HUES6 (cell line): ENCODE measurements at regions not wholly inside any gene's neighbourhood (a gene's known extent, or its start where the extent isn't known, plus 50 kb on each side); places are given as distances from the start of the nearest gene placed in this dataset.

Source experiments
- H3K27ac ChIP-seq: 2 replicates; pipeline ENCODE4 v1.7.0; 2013; ENCODE audit warnings: low read depth, mild to moderate bottlenecking, low read length, inconsistent platforms
- H3K27me3 ChIP-seq: 2 replicates; pipeline ENCODE4 v1.6.1; 2013; ENCODE audit warnings: low read length; ENCODE audit not compliant: control insufficient read depth, insufficient read depth
- H3K36me3 ChIP-seq: 2 replicates; pipeline ENCODE4 v1.6.1; 2013; ENCODE audit warnings: low read length; ENCODE audit not compliant: control insufficient read depth, insufficient read depth
- H3K4me1 ChIP-seq: 2 replicates; pipeline ENCODE4 v1.6.1; 2013; ENCODE audit warnings: low read length; ENCODE audit not compliant: control insufficient read depth, insufficient read depth
- H3K4me3 ChIP-seq: 2 replicates; pipeline ENCODE4 v1.5.1; 2013; ENCODE audit warnings: low read depth, low read length
- H3K9ac ChIP-seq: one replicate; pipeline ENCODE4 v1.6.1; 2013; ENCODE audit warnings: mild to moderate bottlenecking, low read length
- H3K9me3 ChIP-seq: 2 replicates; pipeline ENCODE4 v1.6.1; 2013; ENCODE audit warnings: low read depth, low read length; ENCODE audit not compliant: control insufficient read depth, insufficient read depth

- no peaks in the 10 kb centered on the region; the same call in 1 of the 2 replicates for H3K4me1 ChIP-seq
- H3K9ac ChIP-seq: no peak overlapping the region
- peaks cover 23% of the 10 kb centered on the region for H3K27me3 ChIP-seq
- H3K9me3 ChIP-seq: peaks cover under 1% of the 10 kb centered on the region; the same call in 1 of the 2 replicates
- H3K27ac ChIP-seq: no peak overlapping the region
- no peak overlapping the region for H3K4me3 ChIP-seq
- H3K36me3 ChIP-seq: no peaks in the 10 kb centered on the region
Observed at GRCh38 chr16:64826374-64826773, 295.5 kb downstream of the CDH11 start.

- peaks cover 25% of the 10 kb centered on the region for H3K27me3 ChIP-seq
- no peak overlapping the region for H3K4me3 ChIP-seq
- H3K9ac ChIP-seq: no peak overlapping the region
- no peaks in the 10 kb centered on the region; the same call in 1 of the 2 replicates for H3K4me1 ChIP-seq
- no peaks in the 10 kb centered on the region for H3K36me3 ChIP-seq
- no peaks in the 10 kb centered on the region for H3K9me3 ChIP-seq
- no peak overlapping the region for H3K27ac ChIP-seq
Observed at GRCh38 chr16:64823481-64824075, 298.3 kb downstream of the CDH11 start.

GRCh38 chr16:64809876-64810629 is 311.8 kb downstream of the CDH11 start:
- Histone ChIP-seq H3K9ac (no peak overlapping the region), H3K27me3 (no peaks in the 10 kb centered on the region), H3K4me1 (no peaks in the 10 kb centered on the region), H3K27ac (no peak overlapping the region), H3K36me3 (no peaks in the 10 kb centered on the region), H3K9me3 (no peaks in the 10 kb centered on the region), H3K4me3 (no peak overlapping the region)

GRCh38 chr16:64808474-64808873 is 313.4 kb downstream of the CDH11 start:
- Histone ChIP-seq H3K9ac (no peak overlapping the region), H3K9me3 (no peaks in the 10 kb centered on the region), H3K4me3 (no peak overlapping the region)

GRCh38 chr16:64791756-64792155 is 330.1 kb downstream of the CDH11 start:
- no peaks in the 10 kb centered on the region for H3K36me3 ChIP-seq
- no peak overlapping the region for H3K27ac ChIP-seq
- H3K9me3 ChIP-seq: no peaks in the 10 kb centered on the region
- no peaks in the 10 kb centered on the region for H3K27me3 ChIP-seq
- no peak overlapping the region for H3K4me3 ChIP-seq
- no peaks in the 10 kb centered on the region for H3K4me1 ChIP-seq
- no peak overlapping the region for H3K9ac ChIP-seq

More at GRCh38 chr16:64808474-64808873, 313.4 kb downstream of the CDH11 start:
- Histone ChIP-seq H3K36me3 (no peaks in the 10 kb centered on the region), H3K4me1 (no peaks in the 10 kb centered on the region), H3K27ac (no peak overlapping the region), H3K27me3 (no peaks in the 10 kb centered on the region)

- no peaks in the 10 kb centered on the region for H3K4me1 ChIP-seq
- no peak overlapping the region for H3K4me3 ChIP-seq
- no peaks in the 10 kb centered on the region for H3K36me3 ChIP-seq
- no peaks in the 10 kb centered on the region for H3K9me3 ChIP-seq
- no peak overlapping the region for H3K9ac ChIP-seq
- no peak overlapping the region for H3K27ac ChIP-seq
- H3K27me3 ChIP-seq: no peaks in the 10 kb centered on the region
Observed at GRCh38 chr16:64784635-64785034, 337.2 kb downstream of the CDH11 start.

GRCh38 chr16:64782484-64782883 is 339.4 kb downstream of the CDH11 start:
- Histone ChIP-seq H3K4me1 (no peaks in the 10 kb centered on the region), H3K36me3 (no peaks in the 10 kb centered on the region), H3K27ac (no peak overlapping the region), H3K9ac (no peak overlapping the region), H3K27me3 (no peaks in the 10 kb centered on the region), H3K4me3 (no peak overlapping the region), H3K9me3 (no peaks in the 10 kb centered on the region)

- Histone ChIP-seq H3K4me1 (no peaks in the 10 kb centered on the region), H3K36me3 (no peaks in the 10 kb centered on the region), H3K9me3 (no peaks in the 10 kb centered on the region), H3K27ac (no peak overlapping the region), H3K4me3 (no peak overlapping the region), H3K9ac (no peak overlapping the region), H3K27me3 (no peaks in the 10 kb centered on the region)
Observed at GRCh38 chr16:64780445-64780844, 341.4 kb downstream of the CDH11 start.

- no peaks in the 10 kb centered on the region for H3K9me3 ChIP-seq
- no peak overlapping the region for H3K27ac ChIP-seq
- H3K36me3 ChIP-seq: no peaks in the 10 kb centered on the region
- H3K4me3 ChIP-seq: no peak overlapping the region
- H3K9ac ChIP-seq: no peak overlapping the region
- H3K4me1 ChIP-seq: no peaks in the 10 kb centered on the region
- H3K27me3 ChIP-seq: no peaks in the 10 kb centered on the region
Observed at GRCh38 chr16:64778777-64779176, 343.1 kb downstream of the CDH11 start.

GRCh38 chr16:64773638-64774037 is 348.2 kb downstream of the CDH11 start:
- no peaks in the 10 kb centered on the region for H3K4me1 ChIP-seq
- H3K9ac ChIP-seq: no peak overlapping the region
- H3K4me3 ChIP-seq: no peak overlapping the region
- H3K36me3 ChIP-seq: no peaks in the 10 kb centered on the region
- no peaks in the 10 kb centered on the region for H3K9me3 ChIP-seq
- H3K27ac ChIP-seq: no peak overlapping the region
- H3K27me3 ChIP-seq: no peaks in the 10 kb centered on the region

GRCh38 chr16:64773184-64773583 is 348.7 kb downstream of the CDH11 start:
- H3K27me3 ChIP-seq: no peaks in the 10 kb centered on the region
- H3K4me1 ChIP-seq: no peaks in the 10 kb centered on the region
- no peak overlapping the region for H3K4me3 ChIP-seq
- H3K27ac ChIP-seq: no peak overlapping the region
- no peaks in the 10 kb centered on the region for H3K36me3 ChIP-seq
- no peak overlapping the region for H3K9ac ChIP-seq
- H3K9me3 ChIP-seq: no peaks in the 10 kb centered on the region
